ENCODE measurements at regions not wholly inside any gene's neighbourhood (a gene's known extent, or its start where the extent isn't known, plus 50 kb on each side); places are given as distances from the start of the nearest gene placed in this dataset.
"Not testable (repeated sequence)": the region's sequence is repeated elsewhere in the genome, so short reads cannot be mapped to it uniquely, and the experiment has no call there.

DNA sequence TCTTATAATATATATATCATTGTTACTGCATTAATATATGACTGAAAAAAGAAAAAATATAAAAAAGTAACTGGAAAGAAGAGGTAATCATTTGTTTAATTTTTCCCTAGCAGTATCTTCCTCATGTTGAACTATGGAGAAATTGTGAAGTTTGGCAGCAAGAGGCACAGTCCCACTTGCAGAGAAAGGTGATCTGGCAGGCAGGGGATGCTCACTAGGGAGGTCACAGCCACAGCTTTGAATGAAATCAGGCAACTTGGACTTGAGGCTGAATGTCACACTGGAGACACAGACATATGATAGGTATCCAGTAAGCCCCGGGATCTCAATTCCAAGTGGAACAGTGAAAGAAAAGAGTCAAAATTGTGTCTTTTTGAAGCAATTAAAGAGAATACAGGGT, 149.9 kb upstream of the RORA start:
- DNase-seq (ENCODE audit: low read depth in 4 of 4, low spot score in 3 of 4) = no peak

DNA sequence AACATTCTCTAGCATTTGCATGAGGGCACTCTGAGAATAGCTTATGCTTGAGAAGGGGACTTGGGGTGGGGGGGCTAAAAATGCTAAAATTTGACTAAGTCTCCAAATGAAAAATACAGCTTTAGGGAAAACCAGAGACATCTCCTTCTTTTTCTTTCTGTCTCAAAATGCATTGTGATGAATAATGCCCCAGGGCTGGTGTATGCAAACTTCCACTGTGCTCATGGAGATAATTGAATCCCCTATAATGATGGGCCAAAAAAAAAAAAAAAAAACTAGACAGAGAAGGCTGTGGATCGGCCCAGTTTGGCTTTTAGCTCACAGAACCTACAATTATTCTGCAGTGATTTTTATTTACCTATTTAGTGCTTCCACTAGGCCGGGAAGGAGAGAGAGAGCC, 147.9 kb upstream of the RORA start:
- DNase-seq (ENCODE audit: low read depth in 4 of 4, low spot score in 3 of 4) = no peak

DNA sequence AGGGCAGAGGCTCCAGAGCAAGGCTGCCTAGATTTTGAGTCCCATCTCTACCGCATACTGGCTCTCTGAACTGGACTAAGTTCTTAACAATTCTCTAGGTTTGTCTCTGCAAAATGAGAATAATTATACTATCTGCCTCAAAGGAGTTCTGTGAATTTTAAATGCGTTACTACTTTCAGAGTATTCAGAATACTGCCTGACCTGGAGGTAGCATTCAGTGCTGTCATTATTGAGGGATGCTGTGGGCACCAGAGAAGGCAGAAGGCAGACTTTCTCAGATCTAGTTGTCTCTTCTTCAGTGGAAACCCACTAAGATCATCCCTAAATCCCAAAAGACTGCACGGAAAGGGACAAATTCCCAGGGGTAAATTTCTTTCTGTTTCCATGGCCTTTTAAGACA, 147.4 kb upstream of the RORA start:
- no peak for DNase-seq (ENCODE audit: low read depth in 4 of 4, low spot score in 3 of 4)

DNA sequence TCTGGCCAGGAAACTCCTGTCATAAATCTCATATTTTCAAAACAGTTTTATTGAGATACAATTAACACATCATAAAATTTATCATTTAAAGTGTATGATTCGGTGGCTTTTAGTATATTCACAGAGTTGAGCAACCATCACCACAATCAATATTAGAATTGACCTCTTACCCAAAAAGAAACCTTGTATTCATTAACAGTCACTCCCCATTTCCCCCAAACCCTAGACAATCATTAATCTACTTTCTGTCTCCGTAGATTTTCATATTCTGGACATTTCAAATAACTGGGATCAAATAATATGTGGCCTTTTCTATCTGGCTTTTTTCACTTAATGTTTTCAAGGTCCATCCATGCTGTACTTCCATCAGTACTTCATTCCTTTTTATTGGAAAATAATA, 145.7 kb upstream of the RORA start:
- no peak for DNase-seq (ENCODE audit: low read depth in 4 of 4, low spot score in 3 of 4)

- DNase-seq (ENCODE audit: low read depth in 4 of 4, low spot score in 3 of 4) = no peak
Measured at GRCh38 chr15:61367953-61368352, 138.9 kb upstream of the RORA start.

- no peak for DNase-seq (ENCODE audit: low read depth in 4 of 4, low spot score in 3 of 4)
Measured at GRCh38 chr15:61364871-61365270, 135.8 kb upstream of the RORA start.

DNA sequence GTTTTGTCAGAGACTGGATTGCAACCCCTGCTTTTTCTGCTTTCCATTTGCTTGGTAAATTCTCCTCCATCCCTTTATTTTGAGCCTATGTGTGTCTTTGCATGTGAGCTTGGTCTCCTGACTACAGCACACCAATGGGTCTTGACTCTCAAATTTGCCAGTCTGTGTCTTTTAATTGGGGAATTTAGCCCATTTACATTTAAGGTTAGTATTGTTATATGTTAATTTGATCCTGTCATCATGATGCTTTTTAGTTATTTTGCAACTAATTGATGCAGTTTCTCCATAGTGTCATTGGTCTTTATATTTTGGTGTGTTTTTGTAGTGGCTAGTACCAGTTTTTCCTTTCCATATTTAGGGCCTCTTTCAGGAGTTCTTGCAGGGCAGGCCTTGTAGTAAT, 133.8 kb upstream of the RORA start:
- not testable (repeated sequence) for DNase-seq (ENCODE audit: low read depth in 4 of 4, low spot score in 3 of 4)

DNA sequence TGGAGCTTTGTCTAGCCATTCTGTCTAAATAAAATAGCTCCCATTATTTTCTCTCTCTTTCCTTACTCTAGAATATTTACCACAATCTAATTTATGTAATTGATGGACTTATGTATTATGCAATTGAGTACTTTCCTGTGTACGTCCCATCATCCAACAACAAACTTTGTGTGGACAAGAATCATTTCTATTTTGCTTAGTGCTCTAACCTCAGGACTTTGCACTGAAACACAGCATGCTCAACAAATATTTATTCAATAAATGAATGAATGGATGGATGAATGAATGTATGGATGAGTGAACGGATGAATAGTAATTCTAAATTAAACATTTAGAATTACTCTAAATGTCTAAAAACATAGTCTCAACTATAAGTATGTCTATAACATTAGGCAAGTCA, 115.2 kb upstream of the RORA start:
- no peak for DNase-seq (ENCODE audit: low read depth in 4 of 4, low spot score in 3 of 4)

- DNase-seq (ENCODE audit: low read depth in 4 of 4, low spot score in 3 of 4) = no peak
Measured at GRCh38 chr15:61342390-61342789, 113.3 kb upstream of the RORA start.

DNA sequence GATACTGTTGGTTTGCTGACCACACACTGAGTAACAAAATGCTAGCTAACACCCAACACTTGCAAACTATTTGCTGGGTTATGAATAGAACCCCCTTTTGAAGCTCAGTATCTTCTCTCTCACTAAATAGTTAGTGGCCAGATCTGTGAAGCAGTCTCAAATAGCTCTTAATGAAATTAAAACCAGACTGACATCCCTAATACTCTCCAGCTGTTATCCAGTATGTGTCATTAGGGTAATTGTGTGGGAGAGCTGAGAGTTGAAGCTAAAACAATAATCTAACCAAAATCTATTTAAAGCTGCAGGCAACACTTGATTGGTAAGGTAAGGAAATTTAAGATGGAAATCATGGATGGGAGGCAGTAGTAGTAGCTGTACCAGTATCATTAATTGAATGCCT, 110.4 kb upstream of the RORA start:
- no peak for DNase-seq (ENCODE audit: low read depth in 4 of 4, low spot score in 3 of 4)

- DNase-seq (ENCODE audit: low read depth in 4 of 4, low spot score in 3 of 4) = no peak
Measured at GRCh38 chr15:61337541-61337940, 108.4 kb upstream of the RORA start.

DNA sequence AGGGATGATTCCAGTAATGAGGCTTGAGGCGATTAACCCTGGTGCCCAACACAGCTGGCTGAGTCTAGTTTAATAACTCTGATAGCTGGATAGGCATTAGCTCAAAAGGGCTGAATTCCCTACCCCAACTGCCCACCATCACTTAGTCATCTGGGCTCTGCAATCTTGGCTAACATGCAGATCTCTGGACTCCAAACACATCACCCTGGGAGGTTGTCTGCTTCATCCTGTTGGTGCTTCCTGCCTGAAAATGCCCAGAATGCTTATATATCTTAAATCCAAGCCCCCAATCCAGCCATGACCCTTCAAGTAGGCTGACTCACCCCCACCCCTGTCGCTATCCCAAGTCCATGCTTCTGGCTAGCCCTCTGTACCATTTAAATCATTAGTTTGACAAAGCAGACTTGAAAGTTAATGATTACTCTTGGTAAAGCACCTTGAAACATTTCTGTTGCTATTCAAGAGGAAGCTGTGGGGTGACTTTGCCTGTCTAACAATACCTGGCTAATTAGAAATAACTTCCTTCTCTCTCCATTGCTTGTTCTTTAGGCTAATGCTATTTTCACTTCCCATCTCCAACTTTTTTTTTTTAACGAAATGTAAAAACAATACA, 107.0 kb upstream of the RORA start:
- DNase-seq (ENCODE audit: low read depth in 4 of 4, low spot score in 3 of 4) = peak in 1 of 4 donors; percentile 29

- not testable (repeated sequence) for DNase-seq (ENCODE audit: low read depth in 4 of 4, low spot score in 3 of 4)
Measured at GRCh38 chr15:61334714-61335113, 105.6 kb upstream of the RORA start.

GRCh38 chr15:61331019-61331418, 101.9 kb upstream of the RORA start:
- no peak for DNase-seq (ENCODE audit: low read depth in 4 of 4, low spot score in 3 of 4)

DNA sequence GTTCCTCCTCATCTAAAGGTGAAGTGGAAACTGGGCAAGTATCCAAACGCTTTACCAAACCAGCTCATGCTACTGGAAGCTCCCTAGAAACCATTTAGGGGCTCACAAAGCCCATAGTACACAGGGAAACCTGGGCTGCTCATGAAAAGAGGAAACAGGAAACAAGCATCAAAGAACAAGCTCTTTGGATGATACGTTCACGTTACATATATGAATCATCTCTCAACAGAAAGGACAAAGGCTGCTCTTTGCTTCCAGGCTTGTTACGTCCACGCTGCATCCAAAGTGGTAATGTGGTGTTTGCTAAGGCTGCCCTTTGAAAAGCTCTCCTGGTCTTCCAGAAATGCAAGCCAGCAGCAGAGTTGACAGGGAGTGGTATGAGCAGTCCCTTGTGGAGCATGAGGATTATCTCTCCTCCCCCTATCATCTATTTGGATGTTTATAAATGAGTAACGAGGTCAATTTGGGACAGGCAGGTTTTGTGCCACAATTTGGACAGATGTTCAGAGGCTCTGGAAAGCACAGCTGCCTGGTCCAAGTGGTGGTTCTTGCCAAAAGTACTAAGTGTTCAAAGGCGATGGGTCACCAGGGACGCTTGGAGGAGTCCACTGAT, 98.0 kb upstream of the RORA start:
- DNase-seq (ENCODE audit: low read depth in 4 of 4, low spot score in 3 of 4) = no peak

DNA sequence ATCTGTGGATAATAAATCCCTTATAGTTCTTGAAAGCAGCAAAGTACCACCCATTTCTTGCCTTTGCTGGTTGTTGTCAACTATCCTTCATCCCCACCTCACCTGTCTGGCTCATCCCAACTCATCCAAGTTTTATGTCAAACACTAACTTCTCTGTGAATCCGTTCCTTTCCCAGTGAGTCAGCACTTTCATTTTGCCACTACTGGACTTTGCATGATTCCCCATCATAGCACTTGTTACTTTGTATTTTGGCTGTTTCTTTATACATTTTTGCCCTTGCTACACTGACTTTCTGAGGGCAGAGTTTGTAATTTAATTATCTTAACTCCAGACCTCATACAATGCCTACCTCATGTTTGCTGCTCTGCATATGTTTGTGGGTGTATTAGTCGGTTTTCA, 90.8 kb upstream of the RORA start:
- no peak for DNase-seq (ENCODE audit: low read depth in 4 of 4, low spot score in 3 of 4)

- DNase-seq (ENCODE audit: low read depth in 4 of 4, low spot score in 3 of 4) = no peak
Measured at GRCh38 chr15:61318802-61319525, 89.9 kb upstream of the RORA start.

DNA sequence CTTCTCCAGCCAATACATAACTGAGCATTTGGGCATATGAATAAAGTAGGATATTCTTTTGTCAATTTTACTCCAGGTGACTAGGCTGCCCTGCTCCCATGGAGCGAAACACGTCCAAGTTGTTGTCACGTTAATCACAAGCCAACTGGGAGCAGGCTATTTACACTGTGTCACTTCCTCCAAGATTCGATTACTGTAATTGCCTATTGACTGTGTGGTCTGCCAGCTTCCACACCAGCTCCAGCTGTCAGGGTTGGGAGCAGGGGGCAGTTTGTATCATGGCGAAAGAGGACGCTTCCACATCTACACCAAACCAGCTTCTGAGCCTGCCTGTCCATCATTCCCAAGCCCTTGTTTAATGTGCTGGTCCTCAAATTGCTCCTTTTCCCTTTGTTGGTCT, 89.2 kb upstream of the RORA start:
- DNase-seq (ENCODE audit: low read depth in 4 of 4, low spot score in 3 of 4) = no peak

DNA sequence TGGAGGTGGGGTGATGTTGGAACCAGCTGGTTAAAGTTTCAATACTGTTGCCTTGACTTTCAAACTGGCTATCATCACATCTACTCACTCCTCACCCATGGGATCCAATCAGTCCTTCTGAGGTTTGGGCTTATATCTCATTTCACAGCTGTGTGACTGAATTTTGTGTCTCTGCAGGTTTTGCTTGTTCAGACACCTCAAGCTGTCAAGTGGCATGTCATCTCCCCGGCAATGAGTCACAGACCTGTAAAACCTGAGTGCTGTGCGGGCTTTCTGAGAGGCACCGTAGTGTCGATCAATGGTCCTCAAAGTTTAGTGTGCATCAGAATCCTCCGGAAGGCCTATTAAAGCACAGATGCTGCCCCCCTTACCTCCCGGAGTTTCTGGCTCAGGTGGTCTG, 86.4 kb upstream of the RORA start:
- no peak for DNase-seq (ENCODE audit: low read depth in 4 of 4, low spot score in 3 of 4)

DNA sequence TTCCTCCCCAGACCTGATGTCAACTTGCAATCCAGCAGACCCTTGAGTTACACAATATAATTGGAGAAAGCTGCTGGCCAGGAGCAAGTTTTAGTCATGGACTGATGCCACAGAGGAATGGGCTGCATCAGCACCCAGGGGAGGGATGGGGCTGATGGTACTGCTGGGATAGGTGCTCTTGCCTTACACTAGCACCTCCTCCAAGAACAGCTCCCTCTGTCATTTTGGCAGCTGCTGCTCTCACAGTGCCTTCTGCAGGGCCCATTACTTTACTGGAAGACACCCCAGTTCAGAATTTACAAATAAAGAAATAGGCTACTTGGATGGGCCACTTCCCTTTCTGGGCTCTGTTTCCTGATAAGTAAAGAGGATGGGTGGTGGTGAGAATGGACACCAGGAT, 85.3 kb upstream of the RORA start:
- DNase-seq (ENCODE audit: low read depth in 4 of 4, low spot score in 3 of 4) = no peak

DNA sequence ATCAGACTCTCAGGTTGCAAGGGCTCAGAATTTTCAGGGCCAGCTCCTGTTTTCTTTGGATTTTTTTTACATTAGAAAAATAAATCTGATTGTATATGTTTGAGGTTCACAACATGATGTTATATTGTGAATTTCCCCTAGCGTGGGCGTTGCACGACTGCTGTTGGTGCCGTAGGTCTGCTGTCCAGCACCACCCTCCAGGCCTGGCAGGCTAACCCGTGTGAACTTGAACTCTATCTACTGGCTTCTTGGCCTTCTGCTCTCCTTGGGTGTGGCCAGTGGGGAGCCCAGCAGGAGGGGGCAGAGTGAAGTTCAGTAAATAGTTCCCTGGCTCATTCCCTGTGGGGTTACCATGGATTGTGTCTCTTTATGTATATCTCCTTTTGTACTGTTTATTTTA, 80.5 kb upstream of the RORA start:
- no peak for DNase-seq (ENCODE audit: low read depth in 4 of 4, low spot score in 3 of 4)

- no peak for DNase-seq (ENCODE audit: low read depth in 4 of 4, low spot score in 3 of 4)
Measured at GRCh38 chr15:61309031-61309511, 80.0 kb upstream of the RORA start.

All from left renal pelvis (tissue), 4 donors.